ENCODE measurements at regions not wholly inside any gene's neighbourhood (a gene's known extent, or its start where the extent isn't known, plus 50 kb on each side); places are given as distances from the start of the nearest gene placed in this dataset.

DNA sequence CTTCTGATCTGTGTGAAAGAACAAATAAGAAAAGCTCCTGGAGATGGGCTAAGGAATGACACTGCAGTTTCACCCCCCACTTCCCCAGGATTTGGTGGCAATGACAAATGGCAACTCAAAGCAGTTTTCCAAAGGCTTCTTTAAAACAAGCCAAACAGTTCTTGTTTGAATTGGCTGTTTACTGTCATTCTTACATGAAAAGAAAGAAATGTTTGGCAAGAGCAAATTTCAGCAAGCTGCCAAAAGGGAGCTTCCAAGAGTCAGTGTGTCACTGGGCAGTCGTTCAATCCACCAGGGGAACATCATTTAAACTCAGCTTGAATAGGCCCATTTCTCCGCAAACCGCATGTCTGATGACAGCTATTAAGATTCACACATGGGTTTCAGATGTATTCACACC, 119.0 kb upstream of the RHOBTB1 start:
- TF ChIP-seq, protein P1, sequence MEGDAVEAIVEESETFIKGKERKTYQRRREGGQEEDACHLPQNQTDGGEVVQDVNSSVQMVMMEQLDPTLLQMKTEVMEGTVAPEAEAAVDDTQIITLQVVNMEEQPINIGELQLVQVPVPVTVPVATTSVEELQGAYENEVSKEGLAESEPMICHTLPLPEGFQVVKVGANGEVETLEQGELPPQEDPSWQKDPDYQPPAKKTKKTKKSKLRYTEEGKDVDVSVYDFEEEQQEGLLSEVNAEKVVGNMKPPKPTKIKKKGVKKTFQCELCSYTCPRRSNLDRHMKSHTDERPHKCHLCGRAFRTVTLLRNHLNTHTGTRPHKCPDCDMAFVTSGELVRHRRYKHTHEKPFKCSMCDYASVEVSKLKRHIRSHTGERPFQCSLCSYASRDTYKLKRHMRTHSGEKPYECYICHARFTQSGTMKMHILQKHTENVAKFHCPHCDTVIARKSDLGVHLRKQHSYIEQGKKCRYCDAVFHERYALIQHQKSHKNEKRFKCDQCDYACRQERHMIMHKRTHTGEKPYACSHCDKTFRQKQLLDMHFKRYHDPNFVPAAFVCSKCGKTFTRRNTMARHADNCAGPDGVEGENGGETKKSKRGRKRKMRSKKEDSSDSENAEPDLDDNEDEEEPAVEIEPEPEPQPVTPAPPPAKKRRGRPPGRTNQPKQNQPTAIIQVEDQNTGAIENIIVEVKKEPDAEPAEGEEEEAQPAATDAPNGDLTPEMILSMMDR (IDR thresholded peaks at IDR 0.05): no peak
- WGBS (ENCODE audit: insufficient coverage): 100% methylated on average over 1 of the region's 3 CpGs

DNA sequence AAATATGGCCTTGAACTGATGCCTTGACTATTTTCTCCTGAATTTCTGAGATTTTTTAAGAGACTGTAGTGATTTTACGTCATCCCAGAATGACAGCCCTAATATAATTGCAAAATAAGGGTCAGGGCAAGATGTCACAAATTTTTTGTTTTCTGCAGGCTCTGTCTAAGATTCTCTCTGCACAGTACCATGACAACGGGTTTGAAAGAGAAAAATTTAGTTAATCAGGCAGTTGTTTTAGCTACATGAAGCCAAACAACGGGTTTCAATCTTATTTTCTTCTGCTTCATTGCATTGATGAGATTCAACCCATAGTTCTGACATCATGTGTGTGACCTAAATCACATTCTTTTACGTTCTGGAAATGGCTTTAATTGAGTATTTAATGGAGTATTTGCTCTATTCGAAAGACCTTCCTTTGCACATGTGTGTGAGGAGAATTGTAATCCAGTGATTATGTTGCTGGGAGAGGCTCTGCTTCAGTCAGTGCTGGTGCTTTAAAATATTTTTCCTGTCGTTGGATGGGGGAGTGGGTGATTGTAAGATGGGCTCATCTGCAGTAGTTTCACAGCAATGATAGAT, 118.0 kb upstream of the RHOBTB1 start:
- Mint-ChIP-seq H3K4me1 (no peaks in the 10 kb centered on the region), H3K27ac (no peak overlapping the region), H3K9me3 (peaks cover 0 to 2% (median 0%) of the 10 kb centered on the region in 7 donors), H3K27me3 (ENCODE audit: low read depth in 3 of 3) (no peaks in the 10 kb centered on the region), H3K36me3 (no peaks in the 10 kb centered on the region), H3K4me3 (no peak overlapping the region)
- Histone ChIP-seq H4K20me1 (ENCODE audit: insufficient read depth, low read length) (no peaks in the 10 kb centered on the region), H3K4me3 (replicated peaks in 1 of 3; ENCODE audit: low read depth in 2 of 3, low read length in 3 of 3) (no peak overlapping the region), H3K4me2 (replicated peaks; ENCODE audit: extremely low read depth, low read length, poor library complexity, severe bottlenecking) (no peak overlapping the region), H3K79me2 (ENCODE audit: insufficient read depth, low read length) (no peaks in the 10 kb centered on the region), H3K9me3 (replicated peaks in 1 of 2; ENCODE audit: control insufficient read depth in 1 of 2, insufficient read depth in 1 of 2, low read length in 2 of 2) (no peaks in the 10 kb centered on the region), H3K9ac (ENCODE audit: insufficient read depth, low read length, poor library complexity, severe bottlenecking) (no peak overlapping the region), H3K27me3 (ENCODE audit: control insufficient read depth in 2 of 2, insufficient read depth in 2 of 2, low read length in 2 of 2) (no peaks in the 10 kb centered on the region), H2AFZ (ENCODE audit: insufficient read depth, low read depth, low read length, poor library complexity, severe bottlenecking) (no peak overlapping the region), H3K27ac (ENCODE audit: low read depth in 1 of 2, low read length in 2 of 2) (no peak overlapping the region), H3K36me3 (replicated peaks in 1 of 2; ENCODE audit: control insufficient read depth in 1 of 2, insufficient read depth in 2 of 2, low read length in 2 of 2) (no peaks in the 10 kb centered on the region), H3K4me1 (ENCODE audit: control insufficient read depth in 1 of 2, insufficient read depth in 2 of 2, low read length in 2 of 2) (no peaks in the 10 kb centered on the region)
- no peak for DNase-seq
- WGBS (ENCODE audit: insufficient coverage): 86% methylated on average over 4 of the region's 6 CpGs
- intact Hi-C loops (cut with micrococcal nuclease): no loop called here
- TF ChIP-seq, protein P1 (IDR thresholded peaks at IDR 0.05): no peak

More for the DNA sequence above, 119.0 kb upstream of the RHOBTB1 start:
- Histone ChIP-seq H2AFZ (ENCODE audit: insufficient read depth, low read depth, low read length, poor library complexity, severe bottlenecking) (no peak overlapping the region), H3K36me3 (replicated peaks in 1 of 2; ENCODE audit: control insufficient read depth in 1 of 2, insufficient read depth in 2 of 2, low read length in 2 of 2) (no peaks in the 10 kb centered on the region), H3K27ac (ENCODE audit: low read depth in 1 of 2, low read length in 2 of 2) (no peak overlapping the region), H3K4me3 (replicated peaks in 1 of 3; ENCODE audit: low read depth in 2 of 3, low read length in 3 of 3) (no peak overlapping the region), H3K4me2 (replicated peaks; ENCODE audit: extremely low read depth, low read length, poor library complexity, severe bottlenecking) (no peak overlapping the region), H3K4me1 (ENCODE audit: control insufficient read depth in 1 of 2, insufficient read depth in 2 of 2, low read length in 2 of 2) (no peaks in the 10 kb centered on the region), H3K27me3 (ENCODE audit: control insufficient read depth in 2 of 2, insufficient read depth in 2 of 2, low read length in 2 of 2) (no peaks in the 10 kb centered on the region), H3K9me3 (replicated peaks in 1 of 2; ENCODE audit: control insufficient read depth in 1 of 2, insufficient read depth in 1 of 2, low read length in 2 of 2) (no peaks in the 10 kb centered on the region), H3K79me2 (ENCODE audit: insufficient read depth, low read length) (no peaks in the 10 kb centered on the region), H3K9ac (ENCODE audit: insufficient read depth, low read length, poor library complexity, severe bottlenecking) (no peak overlapping the region), H4K20me1 (ENCODE audit: insufficient read depth, low read length) (no peaks in the 10 kb centered on the region)
- no peaks in the 10 kb centered on the region for H3K36me3 Mint-ChIP-seq
- H3K4me1 Mint-ChIP-seq: no peaks in the 10 kb centered on the region
- peaks cover 0 to 3% (median 0%) of the 10 kb centered on the region in 7 donors for H3K9me3 Mint-ChIP-seq
- no peak overlapping the region for H3K27ac Mint-ChIP-seq
- H3K4me3 Mint-ChIP-seq: no peak overlapping the region
- H3K27me3 Mint-ChIP-seq (ENCODE audit: low read depth in 3 of 3): no peaks in the 10 kb centered on the region
- intact Hi-C loops (cut with micrococcal nuclease): no loop called here
- DNase-seq: no peak

Data from CD14-positive monocyte (primary cell).